SH-SY5Y (cell line): ENCODE measurements at regions not wholly inside any gene's neighbourhood (a gene's known extent, or its start where the extent isn't known, plus 50 kb on each side); places are given as distances from the start of the nearest gene placed in this dataset.

Source experiments
- GATA2 ChIP-seq: IDR thresholded peaks from 2 replicates; pipeline ENCODE4 v1.6.1; 2011; ENCODE audit warnings: mild to moderate bottlenecking, low read depth, low read length
- GATA3 ChIP-seq: IDR thresholded peaks from 2 replicates; pipeline ENCODE4 v1.6.1; 2011; ENCODE audit warnings: low read depth, mild to moderate bottlenecking, low read length, moderate library complexity

GRCh38 chr12:124177276-124177950 is 117.5 kb upstream of the RFLNA start:
- no peak for TF ChIP-seq GATA3
- no peak for TF ChIP-seq GATA2

GRCh38 chr12:124177951-124178316 is 117.0 kb upstream of the RFLNA start:
- TF ChIP-seq GATA3 = no peak
- TF ChIP-seq GATA2 = no peak

- no peak for TF ChIP-seq GATA2
- TF ChIP-seq GATA3 = no peak
These were observed 114.8 kb upstream of the RFLNA start for GRCh38 chr12:124179936-124180607.

GRCh38 chr12:124183172-124183571 is 111.7 kb upstream of the RFLNA start:
- TF ChIP-seq GATA3 (no peak; the same call in 1 of the 2 replicates), GATA2 (peak; percentile 59)

GRCh38 chr12:124184456-124184855 is 110.4 kb upstream of the RFLNA start:
- no peak for TF ChIP-seq GATA3
- TF ChIP-seq GATA2 = no peak

- no peak for TF ChIP-seq GATA2
- TF ChIP-seq GATA3 = no peak
These were observed 108.8 kb upstream of the RFLNA start for GRCh38 chr12:124185971-124186686.

- TF ChIP-seq GATA3 = no peak
- no peak for TF ChIP-seq GATA2
These were observed 106.8 kb upstream of the RFLNA start for GRCh38 chr12:124188084-124188483.

GRCh38 chr12:124188561-124189405 is 106.1 kb upstream of the RFLNA start:
- no peak for TF ChIP-seq GATA2
- TF ChIP-seq GATA3 = no peak

GRCh38 chr12:124190312-124191023 is 104.4 kb upstream of the RFLNA start:
- TF ChIP-seq GATA2 (no peak), GATA3 (no peak)

GRCh38 chr12:124191024-124191359 is 103.9 kb upstream of the RFLNA start:
- TF ChIP-seq GATA3 (no peak), GATA2 (no peak)

GRCh38 chr12:124191966-124192365 is 102.9 kb upstream of the RFLNA start:
- TF ChIP-seq GATA3 (no peak), GATA2 (no peak)

- TF ChIP-seq GATA3 = no peak
- no peak for TF ChIP-seq GATA2
These were observed 100.5 kb upstream of the RFLNA start for GRCh38 chr12:124194264-124194892.

- TF ChIP-seq GATA3 = no peak
- TF ChIP-seq GATA2 = no peak
These were observed 99.9 kb upstream of the RFLNA start for GRCh38 chr12:124194893-124195566.

- no peak for TF ChIP-seq GATA3
- no peak for TF ChIP-seq GATA2
These were observed 99.3 kb upstream of the RFLNA start for GRCh38 chr12:124195567-124195942.
